Amniotic stem cell (primary cell): ENCODE measurements at regions not wholly inside any gene's neighbourhood (a gene's known extent, or its start where the extent isn't known, plus 50 kb on each side); places are given as distances from the start of the nearest gene placed in this dataset.

Experiments
- DNase-seq: peaks from one replicate; lab custom pipeline; 2025; lab: John Stamatoyannopoulos, UW

DNA sequence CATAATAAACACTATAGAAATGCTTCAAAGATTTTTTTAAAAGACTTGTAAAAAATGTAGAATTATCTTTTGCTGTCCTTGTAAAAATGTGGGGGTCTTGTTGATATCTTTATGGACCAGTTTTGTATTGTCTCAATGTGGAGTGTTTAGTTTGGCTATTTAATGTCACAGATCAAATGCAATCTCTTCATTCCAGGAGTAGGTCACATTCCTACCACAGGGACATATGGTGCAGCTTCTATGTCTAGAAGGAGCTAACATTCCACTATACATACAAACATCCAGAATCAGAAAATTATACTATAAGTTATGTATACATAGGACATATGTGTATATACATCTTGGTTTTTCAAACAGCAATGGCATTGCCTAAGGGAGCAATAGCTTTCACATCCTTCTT, 345.7 kb downstream of the BMP4 start:
- no peak for DNase-seq

DNA sequence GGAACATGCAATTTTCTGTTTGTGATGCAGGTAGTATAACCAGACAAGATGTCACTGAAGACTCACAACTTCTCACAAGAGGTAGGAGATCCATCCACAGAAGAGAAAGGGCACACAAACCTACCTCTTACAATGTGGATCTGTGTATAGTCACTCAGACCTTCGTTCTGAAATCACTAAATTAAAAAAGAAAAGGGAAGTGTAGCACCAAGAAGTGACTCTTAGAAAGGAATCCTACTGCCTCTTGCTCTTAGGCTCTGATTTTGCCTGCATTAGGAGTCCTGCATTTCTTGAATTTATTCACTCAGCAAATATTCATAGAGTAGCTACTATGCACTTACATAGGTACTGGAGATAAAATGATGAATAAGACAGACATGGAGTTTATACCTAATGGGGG, 347.6 kb downstream of the BMP4 start:
- DNase-seq: no peak

GRCh38 chr14:53608369-53608768, 348.3 kb downstream of the BMP4 start:
- no peak for DNase-seq

DNA sequence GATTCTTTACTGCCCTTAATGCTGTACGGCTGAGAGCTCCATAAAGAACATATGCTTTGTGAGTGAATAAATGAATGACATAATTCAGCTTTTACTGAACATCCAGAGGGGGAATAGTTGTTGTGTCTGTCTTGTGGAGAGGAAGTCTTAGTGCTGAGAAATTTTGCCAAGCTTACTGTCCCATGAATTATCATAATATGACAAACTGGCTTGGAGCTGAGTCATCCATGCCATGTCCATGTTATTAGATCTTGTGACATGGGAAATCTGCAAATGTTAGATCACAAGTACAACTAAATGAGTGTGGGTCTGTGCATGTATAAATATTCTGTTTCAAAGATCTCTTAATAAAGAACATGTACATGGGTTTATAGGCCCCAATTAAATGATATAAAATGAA, 350.4 kb downstream of the BMP4 start:
- DNase-seq: no peak

DNA sequence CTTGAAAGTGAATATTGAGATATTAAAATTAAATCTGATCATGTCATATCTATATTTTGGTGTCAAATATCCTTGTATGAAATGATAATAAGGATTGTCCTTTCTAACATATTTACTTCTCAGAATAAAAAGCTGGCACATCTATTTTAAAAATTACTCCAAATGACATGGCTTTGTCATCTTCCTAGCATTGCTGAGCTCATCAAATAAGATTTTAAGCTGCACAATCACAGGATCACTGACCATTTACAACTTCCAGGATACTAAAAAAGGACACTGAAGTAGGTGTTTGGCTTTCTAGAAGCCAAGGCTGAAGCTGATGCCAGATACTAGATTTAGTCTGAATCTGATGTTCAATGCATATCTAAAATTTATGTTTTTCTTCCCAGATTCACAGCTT, 351.1 kb downstream of the BMP4 start:
- no peak for DNase-seq

DNA sequence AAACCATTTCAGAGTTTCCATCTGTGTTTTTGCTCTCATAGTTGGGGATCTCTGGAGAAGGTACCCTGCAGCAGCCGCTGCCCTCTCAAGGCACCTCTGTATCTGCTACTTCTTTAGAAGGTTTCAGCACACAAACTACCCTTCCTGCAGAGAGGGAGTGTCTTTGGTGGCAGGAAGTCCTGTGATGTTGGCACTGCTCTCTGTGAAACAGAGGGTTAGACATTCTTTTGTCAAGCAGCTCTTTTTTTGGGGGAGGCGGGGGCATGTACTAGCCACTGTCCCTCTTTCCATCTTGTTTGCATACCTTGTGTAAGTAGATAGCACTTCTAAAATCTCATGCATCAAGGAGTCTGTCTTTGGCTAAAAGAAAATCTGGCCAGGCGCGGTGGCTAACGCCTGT, 352.6 kb downstream of the BMP4 start:
- DNase-seq: no peak

DNA sequence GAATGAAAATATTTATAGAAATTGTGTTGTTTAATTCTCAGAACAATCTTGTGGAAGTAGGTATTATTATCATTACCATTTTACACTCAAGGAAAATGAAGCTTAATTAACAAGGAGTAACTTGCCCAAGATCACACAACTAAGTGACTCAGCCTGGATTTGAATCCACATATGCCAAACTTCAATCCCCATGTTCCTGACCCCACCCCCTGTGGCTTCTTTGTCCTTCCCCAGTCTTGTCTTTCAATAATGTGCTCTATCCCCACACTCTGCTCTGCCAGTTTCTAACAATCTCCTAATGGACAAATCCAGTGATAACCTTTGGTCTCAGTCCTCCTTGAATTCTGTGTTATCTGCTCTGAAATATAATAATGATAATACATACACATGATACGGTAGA, 355.2 kb downstream of the BMP4 start:
- DNase-seq: no peak

GRCh38 chr14:53599221-53599945, 357.2 kb downstream of the BMP4 start:
- DNase-seq: no peak

- no peak for DNase-seq
Observed at GRCh38 chr14:53596853-53597525, 359.6 kb downstream of the BMP4 start.

DNA sequence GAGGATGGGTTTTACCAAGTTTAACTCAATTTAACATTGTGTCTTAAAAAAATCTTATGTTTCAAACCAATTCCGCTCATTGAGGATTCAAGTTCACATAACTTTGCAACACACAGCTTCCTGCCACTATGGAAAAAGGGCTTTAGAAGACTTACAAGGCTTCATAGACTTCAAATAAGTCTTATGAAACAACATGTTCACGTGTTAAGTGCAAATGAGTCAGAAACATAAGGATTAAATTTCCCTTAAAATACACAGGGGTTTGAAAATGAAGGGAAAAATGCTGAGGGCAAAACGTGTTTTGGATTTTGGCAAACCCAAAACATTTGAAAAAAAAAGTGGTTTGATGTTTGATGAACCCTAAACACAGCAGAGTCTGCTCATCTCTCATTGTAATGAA, 364.8 kb downstream of the BMP4 start:
- no peak for DNase-seq

DNA sequence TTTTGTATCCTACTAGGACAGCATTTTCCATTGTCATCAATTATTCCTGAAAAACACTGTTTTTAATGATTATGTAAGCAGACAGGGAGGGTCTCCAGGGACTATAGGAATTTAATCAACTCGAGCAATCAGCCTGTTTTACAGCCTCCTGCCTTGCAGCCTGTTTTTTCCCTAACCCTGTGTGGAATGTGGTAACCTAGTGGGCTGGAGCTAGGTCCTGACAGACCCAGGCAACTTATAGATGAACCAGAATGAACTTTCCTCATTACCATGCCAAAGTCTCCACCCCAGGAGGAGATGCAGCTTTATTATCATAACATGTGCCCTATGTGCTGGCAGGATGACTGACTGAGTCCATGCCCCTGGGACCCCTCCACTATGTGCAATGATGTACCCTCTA, 375.1 kb downstream of the BMP4 start:
- DNase-seq: no peak

DNA sequence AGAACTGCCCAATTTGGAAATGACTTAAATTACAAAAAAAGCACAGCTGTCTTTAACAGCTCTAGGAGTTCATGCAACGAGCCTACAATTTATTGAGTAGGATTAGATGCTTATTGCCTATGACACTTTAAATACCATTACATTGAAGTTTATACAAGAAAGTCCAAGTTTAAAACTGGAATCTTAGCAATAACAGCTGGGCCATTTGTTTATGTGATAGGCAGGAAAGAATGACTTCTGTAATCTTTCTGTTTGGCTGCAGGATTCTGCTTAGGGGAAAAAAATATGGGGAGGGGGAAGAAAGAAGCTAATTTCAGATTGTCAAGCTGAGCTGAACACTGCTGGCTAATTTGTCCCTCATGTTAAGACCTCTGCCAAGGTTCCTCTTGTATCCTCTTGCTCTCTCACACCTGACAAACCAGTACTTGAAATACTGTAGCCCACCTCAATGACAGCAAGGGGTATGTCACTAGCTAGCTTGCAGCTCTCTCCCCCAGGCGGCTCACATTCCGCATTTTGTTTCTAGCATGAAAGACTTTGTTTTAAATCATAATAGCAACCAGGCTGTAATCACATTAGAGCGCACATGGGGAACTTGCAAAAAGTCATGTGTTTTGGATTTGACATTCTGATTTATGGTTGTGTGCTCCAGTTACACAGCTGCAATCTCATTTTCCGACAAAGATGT, 384.8 kb downstream of the BMP4 start:
- no peak for DNase-seq

DNA sequence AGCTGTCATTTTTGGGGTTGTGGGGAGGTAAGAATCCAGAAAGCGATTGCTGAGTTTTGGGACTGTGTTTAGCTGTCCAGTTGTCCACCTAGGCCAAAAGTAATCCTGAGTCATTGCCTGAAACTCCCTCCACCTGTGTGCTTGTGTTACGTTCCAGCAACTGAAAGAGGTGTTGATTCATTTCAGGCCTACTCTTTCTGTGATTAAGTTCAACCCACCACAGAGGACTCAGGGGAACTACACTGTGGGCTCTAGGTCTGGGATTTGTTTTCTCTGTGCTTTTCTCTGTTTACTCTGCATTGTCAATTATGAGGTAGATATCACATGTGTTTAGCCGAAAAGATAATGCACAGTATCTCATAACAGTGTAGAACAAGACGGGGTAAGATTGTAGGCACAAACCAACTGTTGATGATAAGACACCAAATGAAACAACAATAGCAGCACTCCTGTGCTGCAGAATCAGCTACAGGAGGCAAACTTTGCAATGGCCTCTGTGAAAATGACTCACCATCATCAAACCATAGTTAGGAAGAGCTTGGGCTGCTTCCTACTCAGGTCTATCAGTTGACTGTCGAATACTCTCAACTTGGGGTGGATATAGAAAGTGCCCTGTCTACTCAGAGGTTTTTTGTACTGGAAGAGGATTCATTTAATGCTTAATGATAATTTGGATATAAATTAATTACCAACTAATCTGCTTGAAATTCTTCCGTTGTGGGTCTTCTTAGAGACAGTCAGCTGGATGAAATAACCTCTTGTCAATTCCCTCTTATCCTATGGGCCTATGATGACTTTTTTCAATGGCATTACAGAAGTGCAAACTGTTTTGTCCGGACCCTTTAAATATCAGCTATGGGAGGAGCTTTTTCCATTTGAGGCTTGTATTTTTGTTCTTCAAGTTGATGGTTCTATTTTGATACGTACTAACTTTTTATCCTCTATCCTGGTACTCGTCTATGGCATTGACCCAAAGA, 385.9 kb downstream of the BMP4 start:
- no peak for DNase-seq

GRCh38 chr14:53569446-53569845, 387.2 kb downstream of the BMP4 start:
- no peak for DNase-seq

- DNase-seq: no peak
Observed at GRCh38 chr14:53567236-53567780, 389.3 kb downstream of the BMP4 start.

DNA sequence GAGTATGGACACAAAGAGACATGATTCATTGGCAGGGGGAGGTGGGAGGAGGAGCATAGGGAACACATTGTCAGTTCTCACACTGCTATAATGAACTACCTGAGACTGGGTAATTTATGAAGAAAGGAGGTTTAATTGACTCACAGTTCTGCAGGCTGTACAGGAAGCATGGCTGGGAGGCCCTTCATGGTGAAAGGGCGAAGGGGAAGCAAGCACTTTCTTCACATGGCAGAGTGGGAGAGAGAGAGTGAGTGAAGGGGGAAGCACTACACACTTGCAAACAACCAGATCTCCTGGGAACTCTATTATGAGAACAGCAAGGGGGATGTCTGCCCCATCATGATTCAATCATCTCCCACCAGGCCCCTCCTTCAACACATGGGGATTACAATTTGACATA, 391.8 kb downstream of the BMP4 start:
- DNase-seq: no peak

DNA sequence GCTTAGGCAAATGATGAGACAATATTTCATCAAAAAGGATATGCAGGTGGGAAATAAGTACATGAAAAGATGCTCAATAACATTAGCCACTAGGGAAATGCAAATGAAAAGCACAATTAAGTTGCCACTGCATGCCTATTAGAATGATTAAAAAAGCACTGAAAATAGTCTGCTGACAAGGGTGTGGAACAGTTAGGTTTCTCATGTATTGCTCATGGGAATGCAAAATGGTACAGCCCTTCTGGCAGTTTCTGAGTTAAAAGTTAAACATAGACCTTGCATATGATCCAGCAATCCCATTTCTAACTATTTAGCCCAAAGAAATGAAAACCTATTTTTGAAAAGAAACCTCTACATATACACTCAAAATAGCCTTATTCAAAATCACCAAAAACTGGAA, 393.0 kb downstream of the BMP4 start:
- no peak for DNase-seq

DNA sequence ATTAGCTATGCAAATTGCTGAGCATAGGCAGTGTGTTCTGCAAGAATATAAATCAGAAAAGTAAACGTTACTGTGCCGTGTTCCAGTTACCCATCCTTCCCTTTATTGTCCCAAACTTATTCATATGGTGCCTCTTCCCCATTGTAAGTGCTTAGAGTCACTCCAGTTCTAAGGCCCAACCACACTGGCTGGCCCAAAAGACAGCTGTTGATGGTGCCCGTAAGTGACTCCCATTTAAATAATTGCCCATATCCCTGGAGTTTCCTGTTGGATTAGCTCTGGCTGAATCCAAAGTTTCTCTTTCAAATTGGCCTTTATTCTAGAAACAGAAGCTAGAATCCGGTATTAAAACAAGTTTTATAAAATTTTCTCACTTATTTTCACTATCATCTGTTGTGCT, 400.1 kb upstream of the DDHD1 start:
- DNase-seq: no peak

GRCh38 chr14:53551862-53552261, 398.7 kb upstream of the DDHD1 start:
- DNase-seq: no peak

GRCh38 chr14:53550776-53551175, 397.7 kb upstream of the DDHD1 start:
- no peak for DNase-seq

- no peak for DNase-seq
Observed at GRCh38 chr14:53549956-53550355, 396.8 kb upstream of the DDHD1 start.

DNA sequence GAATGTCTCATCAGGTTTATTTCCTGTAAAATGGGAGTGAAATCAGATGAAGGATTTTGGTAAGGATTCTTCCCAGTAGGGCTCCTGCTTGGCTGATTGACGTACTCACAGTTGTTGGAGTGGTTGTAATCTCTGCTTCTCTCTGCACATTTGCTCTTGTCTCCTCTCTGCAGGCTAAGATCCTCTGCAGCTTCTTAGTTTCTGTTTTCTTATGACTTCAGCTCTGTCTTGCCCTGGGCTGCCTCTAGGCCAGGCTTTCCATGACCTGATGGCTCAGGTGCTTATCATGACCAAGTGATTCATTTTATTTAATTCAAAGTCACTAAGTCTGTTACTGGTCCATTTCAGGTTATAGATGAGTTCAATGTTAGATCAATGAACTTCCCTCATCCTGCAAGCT, 394.5 kb upstream of the DDHD1 start:
- DNase-seq: no peak
